Right renal pelvis (tissue), 4 donors: ENCODE measurements at regions not wholly inside any gene's neighbourhood (a gene's known extent, or its start where the extent isn't known, plus 50 kb on each side); places are given as distances from the start of the nearest gene placed in this dataset.

ENCODE experiments used
- DNase-seq, 4 donors: peaks; one replicate each; pipeline ENCODE4 v3.0.0-alpha.2; 2013; ENCODE audit warnings: low read depth in 4 of 4, low spot score in 3 of 4, missing footprints in 1 of 4

DNA sequence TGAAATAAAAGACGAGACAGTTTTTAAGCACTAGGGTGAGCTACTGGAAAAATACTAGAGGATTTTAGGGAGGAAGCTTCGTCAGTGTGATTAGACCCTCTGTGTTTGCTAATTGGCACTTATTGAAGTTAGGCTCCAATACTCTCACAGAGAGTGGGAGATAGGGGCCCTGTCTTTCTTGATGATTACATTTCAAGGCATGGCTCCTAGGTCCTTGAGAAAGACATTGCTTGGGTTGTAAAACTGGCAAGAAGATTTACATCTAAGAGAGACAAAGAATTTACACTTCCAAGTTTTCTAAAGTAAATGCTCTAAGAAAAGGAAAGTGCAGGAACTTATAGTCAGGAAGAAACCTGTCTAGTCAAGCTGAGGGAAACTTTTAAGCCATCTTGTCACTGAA is 183.2 kb downstream of the C12orf50 start:
- DNase-seq: peak in 3 of 4 donors; percentile 11 to 22 (median 20)

DNA sequence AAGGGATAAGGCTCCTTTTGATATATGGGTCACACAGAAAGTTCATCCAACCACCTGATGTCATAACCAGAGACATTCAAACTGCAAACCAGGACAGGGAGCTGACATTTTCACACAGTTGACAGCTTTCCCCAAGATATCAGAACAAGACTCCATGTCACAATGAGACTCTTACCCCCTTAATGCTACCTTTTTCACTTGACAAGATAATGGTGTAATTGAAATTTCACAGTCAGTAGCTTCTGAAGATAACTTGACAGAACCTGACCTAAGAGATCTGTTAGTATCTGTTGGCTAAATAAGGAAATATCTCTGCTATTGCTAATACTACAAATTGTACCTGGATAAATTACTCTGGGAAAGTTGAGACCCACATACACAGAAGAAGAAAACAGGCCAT is 187.3 kb downstream of the C12orf50 start:
- DNase-seq: no peak

DNA sequence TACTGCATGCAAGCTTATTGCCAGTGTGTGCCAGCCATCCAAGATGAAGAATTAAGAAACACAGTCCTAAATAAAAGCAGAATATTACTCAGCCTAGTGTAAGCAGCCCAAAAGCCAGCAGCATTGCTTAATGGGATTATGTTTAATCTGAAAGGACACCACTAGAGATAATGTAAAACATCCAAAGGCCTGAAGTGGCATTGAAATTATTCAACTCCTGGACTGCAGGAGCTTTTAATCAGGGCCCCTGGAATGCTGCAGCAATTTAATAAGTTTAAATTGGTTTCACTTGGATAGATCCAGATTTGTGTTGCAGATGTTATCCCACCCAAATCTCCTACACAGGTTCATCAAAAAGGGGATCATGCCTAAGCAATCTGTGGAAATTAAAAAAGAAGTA is 193.0 kb downstream of the C12orf50 start:
- DNase-seq: no peak

DNA sequence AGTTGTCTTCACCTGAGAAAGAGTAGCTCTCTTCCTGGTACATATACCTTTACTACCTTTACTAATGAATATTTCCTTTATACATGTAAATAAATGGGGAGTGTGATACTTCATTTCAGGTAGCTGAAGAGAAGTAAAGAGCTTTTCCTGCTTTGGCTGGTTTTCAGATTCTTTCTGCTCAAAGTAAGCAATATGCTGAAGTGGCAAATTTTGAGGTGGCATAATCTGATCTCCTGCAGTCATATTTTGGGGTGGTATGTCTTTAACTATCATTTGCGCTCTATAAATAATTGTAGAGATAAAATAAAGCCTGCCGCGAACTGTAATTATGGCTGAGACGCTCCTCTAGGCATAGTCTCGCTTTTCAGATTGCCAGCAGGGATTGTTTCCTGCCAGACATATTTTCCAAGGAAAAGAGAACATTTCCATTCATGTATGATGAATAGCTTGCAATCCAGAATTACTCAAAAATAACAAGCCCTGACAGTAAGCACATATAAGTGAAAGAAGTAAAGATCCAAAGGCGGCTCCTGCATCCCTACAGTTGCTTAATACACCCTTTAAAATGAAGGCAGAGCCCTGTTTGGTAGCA is 200.7 kb downstream of the C12orf50 start:
- no peak for DNase-seq

DNA sequence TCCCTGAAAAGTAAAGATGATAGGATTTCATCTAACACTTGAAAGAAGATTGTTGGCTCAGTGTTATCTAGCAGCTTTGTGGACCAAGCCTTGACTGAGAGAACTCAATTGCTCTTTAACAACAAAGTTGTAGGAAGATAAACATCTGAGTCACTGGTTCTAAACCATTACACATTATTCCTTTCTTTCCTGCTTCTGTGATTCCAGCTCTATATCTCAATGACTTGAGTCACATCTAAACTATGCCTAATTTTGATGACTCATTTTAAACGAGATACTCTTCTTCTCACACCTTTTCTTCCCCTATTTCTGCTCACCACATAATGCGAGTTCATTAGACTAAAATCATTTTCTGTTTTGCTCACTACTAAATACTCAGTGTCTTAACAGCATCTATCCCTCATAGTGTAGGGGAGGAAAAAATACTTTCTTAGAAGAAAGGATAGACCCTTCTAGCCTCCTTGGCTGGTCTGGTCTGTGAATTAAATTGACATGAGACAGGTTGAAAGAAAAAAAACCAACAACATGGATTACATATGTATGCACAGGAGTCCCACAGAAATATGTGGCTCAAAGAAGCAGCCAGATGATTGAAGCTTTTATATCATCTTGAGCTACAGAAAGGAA is 201.4 kb downstream of the C12orf50 start:
- no peak for DNase-seq

DNA sequence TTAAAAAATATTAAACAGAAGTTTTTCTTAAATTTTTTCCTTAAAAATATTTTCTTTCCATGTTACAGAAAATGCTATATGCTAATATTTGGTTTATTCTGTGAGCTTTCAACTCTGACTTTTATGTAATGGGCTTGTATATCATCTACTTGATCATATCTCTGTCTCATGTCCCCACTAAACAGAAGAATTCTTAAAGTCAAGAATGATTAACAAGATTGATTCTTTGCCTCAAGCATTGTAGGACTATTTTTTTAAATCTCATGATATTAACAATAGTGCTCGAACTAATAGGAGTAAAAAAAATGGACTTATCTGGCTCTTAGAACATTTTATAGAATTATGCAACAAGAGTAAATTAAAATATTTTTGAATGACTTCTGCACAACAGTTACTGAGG is 206.3 kb downstream of the C12orf50 start:
- no peak for DNase-seq

DNA sequence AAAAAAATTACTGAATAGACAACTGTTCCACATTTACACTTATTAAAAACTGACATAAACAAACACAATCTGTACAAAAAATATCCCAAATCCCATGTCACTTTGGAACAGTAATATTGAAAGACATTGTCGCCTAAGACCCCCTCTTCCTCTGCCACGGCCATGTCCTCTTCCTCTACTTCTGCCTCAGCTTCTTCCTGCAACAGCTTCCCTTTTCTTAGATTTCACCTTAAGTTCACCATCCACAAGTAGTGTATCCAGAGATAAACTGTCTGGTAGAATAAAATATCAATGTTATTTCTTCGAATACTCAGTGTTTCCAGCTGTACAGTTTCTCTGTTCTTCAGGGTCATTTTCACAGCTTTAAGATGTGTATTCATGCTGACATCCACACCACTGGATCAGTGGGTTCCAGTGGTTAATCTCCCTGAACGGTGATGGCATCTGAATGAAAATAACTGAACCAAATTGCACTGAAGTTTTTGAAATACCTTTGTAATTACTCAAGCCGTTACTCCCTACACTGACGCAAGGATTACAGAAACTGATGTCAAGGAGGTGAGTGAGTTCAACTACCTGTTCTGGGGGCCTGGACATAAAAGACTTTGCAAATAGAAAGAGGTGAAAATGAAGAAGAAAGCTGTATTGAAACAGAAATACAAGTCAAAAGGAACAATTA is 208.5 kb downstream of the C12orf50 start:
- DNase-seq: no peak

DNA sequence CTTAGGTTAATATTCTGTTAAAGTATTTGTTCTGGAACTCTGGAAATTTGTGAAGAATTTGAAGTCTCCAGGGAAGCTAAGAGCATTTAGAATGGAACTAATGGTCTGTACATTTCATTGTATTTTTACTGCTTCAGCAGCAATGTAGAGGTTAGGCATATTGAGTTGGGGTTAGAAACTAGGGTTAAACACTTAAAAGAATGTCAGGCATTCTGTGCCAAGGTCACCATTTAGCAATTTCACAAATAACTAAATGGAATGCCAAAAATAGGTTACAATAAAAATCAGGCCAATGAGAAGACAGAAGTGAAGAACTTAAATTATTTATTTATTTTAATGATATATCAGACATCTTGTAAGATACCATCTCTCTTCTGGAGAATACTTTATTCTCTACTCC is 210.8 kb downstream of the C12orf50 start:
- no peak for DNase-seq

DNA sequence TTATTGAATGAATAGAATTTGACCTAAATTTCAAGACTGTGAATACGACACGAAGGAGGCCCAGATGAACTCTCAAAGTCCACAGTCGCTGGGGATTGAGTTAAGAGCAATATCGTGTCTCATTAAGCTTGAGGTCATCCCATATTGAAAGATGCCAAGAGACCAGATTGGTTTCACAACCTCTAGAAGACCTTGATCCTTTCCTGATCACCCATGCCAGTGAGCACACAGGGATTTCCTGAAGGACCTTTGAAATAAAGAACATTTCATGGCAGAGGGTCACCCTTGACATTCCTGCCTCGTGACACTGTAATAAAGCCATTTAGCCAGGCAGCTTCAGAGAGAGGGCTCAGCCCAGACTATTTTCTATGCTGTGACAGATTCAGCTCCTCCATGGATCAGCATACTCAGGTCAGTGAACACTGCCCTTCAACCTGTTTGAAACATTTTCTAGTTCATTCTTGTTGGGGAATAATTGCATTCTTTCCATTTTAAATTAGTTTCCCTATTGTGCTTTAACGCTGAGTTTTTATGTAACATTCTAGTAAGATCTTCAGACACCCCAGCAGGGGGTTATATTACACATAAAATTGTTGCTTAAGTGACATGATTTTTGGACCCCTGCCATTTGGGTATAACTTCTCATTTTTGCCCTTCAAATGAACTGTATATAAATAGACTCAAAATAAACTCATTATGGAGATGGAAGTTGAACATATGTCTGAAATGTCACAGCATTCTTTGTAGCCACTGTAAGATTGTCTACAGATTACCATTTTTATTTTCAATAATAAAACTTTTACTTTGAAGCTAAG is 213.2 kb downstream of the C12orf50 start:
- peak in 2 of 4 donors; percentile 32 to 57 for DNase-seq

DNA sequence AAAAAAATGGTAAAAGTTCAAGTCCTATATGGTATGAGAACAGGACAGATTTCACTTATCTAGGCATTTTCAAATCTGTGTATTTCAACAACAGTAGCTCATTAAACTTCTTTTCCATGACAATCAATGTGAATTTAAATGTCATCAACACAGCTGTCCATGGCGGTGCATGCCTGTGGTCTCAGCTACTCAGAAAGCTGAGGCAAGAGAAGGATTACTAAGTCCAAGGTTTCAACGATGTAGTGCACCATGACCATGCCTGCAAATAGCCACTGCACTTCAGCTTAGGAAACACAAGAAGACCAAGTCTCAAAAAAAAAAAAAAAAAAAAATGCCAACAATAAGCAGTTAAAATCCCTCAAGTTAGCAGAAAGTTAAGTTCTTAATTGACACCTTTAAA is 214.6 kb downstream of the C12orf50 start:
- DNase-seq: no peak

DNA sequence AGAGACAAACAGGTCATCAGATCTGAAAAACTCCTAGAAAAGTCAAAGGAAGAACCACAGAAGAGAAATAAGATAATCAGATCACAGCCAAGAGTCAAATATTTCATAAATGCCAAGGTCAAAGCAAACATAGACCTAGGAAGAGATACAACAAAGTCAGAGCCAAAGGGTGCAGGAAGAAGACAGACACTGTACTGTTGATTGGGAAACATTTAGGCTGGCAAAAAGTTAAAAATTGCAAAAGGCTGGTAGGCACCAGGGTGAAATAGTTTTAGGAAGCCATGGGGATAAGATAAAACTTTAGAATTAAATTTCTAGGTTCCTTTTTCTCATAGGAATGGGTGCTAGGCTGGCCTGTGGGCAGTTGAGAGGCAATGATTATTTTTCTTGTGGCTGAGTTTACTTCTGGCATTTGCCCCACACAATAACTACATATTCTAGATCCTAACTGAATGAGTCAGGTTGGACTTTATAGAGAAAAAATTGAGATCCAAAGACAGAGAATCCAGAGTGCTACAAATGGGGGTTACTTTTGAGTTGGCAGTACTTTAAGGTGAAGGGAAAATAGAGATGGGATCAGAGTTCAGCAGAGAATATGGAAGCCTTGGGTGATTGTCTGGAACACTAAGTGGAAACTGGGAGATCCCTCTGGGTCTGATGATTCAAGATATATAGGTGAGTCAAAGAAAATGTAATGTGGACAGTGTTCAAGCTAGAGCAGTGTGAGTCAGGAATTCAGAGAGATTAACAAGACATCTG is 215.5 kb downstream of the C12orf50 start:
- no peak for DNase-seq

DNA sequence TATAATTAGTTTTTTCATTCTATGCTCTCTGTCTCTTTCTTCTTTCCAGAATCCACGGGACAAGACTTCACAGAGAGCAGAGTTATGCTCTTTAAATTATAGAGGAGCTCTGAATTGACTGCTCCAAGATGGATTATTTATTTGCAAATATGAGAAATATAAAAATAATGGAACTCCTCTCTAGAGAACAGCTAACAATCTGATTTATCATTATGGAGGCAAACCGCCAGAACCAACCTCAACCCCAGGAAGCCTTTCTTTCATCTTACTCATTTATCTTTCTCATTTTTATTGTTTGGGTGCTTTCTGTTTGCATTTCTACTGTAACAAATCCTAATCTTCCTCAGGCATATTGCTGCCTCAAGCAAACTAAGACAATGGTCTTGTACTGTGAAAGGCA is 216.5 kb downstream of the C12orf50 start:
- no peak for DNase-seq

DNA sequence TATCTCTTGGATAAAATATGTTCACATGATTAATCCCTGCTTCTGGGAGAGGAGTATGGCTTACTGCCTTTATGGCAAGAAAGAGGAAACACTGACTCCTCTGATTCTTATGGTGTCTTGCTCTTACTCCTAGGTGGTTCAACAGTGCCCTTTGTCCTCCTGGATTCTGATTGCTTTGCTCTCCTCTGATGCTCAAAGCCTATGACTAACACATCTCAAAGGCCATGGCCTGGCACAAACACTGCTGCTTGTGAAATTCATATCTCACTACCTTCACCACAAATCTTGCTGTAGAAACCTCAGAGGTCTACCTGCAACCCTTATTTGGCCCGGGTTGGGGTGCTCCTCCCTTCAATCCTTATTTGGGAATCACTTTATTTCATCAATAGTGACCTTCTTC is 217.2 kb downstream of the C12orf50 start:
- DNase-seq: no peak

DNA sequence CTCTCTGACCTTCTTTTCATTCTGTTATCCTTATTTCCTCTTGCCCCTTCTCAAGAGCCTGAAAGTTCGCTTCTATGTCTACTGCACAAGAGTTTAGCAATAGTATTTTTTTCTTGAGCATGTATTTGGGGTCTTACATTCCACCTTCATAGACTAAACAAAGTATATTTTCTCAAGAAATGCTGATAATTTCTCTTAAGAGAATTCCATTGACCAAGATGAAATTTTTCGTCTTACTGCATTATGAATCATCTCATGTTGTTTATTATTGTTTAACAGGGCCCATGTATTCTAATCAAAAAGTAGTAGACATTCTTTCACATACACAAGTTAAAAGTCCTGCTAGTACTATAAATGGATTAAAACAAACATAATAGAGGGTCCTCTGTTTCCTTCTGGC is 219.3 kb downstream of the C12orf50 start:
- DNase-seq: no peak

DNA sequence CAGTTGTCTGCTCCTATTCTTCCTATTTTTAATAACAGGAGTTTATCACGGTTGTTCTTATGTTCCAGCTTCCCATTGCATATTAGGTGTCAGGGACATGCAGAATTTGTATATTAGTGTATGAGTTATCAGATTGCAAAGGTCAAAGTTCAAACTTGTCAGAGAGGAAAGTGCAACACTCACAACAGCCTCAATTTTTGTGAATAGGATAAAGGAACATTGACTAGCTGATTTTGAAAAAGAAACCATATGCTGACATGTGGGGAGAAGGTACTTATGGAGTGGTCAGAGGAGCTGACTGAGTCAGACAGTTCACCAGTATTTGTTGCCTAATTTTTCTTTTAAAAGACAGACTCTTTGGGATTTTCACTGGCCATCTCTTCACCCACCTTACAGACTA is 222.1 kb downstream of the C12orf50 start:
- DNase-seq: no peak

DNA sequence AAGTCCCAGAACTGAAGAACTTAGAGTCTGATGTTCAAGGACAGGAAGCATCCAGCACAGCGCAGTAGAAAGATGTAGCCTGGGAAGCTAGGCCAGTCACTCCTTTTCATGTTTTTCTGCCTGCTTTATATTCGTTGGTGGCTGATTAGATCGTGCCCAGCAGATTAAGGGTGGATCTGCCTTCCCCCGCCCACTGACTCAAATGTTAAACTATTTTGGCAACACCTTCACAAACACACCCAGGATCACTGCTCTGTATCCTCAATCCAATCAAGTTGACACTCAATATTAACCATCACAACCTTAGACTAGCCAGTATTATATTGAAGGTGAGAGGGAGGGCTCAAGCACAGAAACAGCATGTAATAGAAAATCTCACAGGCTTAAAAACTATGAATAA is 222.9 kb downstream of the C12orf50 start:
- DNase-seq: no peak

DNA sequence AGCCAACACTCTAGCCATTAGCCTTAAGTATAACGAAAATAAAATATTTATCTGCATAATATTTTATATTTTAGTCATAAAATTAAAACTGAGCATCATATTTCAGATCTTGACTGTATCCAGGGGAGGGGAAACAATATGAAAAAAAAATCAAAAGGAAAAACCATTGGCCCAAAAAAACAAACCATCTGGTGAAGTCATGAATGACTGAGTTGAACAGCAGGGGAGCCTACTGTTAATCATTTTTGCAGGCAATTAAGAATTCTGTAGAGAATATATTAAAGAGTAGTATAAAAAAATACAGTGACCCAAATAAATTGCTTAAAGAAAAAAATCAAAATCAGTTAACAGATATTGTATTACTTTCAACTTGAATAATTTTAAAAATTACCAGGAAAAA is 224.8 kb downstream of the C12orf50 start:
- no peak for DNase-seq

DNA sequence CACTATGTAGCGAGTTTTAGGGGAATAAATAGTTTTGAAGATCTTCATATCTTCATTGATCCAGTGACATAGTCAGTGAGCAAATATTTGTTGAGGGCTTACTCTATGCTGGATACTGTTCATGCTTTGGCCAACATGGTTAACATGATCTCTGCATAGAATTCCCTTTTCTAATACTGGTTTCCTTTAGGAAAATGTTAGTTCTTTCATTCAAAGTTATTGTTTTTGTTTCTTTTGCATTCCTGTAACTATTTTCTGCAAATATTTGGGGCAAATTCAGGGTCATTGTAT is 226.5 kb downstream of the C12orf50 start:
- DNase-seq: no peak

DNA sequence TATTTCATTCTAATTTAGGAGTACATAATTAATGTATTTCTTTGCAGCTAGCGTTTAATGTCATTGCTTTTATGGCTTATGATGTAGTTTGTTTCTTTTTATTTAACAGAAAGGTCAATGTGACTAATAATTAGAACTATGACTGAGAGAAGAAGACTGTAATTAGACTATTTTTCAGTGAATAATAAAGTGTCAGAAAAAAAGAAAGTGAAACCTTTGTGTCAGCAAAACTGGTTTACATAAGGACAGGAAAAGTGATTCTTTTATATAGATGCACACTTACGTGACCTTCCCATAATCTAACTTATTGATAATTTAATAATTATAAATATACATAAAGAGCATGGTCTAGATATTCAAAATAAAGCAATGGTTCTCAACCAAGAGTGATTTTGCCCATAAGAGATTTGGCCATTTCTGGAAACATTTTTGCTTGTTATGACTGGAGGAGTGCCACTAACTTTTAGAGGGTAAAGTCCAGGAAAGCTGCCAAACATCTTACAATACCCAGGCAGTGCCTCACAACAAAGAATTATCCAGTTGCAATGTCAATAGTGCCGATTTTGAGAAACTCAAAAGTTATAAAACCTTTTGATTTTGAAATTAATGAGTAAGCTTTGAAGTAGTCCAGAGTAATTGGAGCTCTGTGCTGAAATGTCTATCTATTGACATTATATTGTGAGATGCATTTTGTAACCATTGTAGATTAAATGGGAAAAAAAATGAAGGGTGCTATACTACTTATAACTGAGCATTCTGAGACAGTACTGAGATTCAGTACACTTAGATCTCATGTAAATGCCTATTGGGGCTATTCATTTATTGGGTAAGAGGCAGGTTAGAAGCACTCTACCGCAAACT is 227.1 kb downstream of the C12orf50 start:
- no peak for DNase-seq

DNA sequence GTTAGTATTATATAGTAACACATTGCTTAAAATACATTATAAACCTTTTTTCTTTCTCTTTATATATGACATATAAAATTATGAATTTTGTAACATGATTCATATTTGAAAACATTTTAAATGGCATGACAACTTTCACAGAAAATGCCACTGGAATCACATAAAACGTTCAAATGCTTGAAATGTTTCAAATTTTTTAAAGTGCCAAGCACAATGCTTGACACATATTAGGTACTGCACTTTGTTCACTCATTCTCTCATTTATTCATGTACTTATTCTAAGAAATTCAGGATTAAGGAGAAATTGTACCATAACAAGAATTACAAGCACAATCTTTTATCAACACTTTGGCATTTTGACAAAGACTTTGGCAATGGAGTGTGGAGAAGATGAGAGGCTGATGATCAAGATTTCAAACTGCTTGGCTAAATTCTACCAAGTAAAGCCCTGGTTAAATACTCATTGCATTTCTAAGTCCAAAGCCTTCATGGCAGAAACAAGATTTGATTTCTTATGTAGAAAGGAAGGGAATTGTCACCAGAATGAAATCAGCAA is 232.2 kb downstream of the C12orf50 start:
- no peak for DNase-seq
